H1 (cell line): ENCODE measurements at regions not wholly inside any gene's neighbourhood (a gene's known extent, or its start where the extent isn't known, plus 50 kb on each side); places are given as distances from the start of the nearest gene placed in this dataset.

Source experiments
- NANOG ChIP-seq: IDR thresholded peaks from 2 replicates; pipeline ENCODE4 v1.6.1; 2011; ENCODE audit warnings: low read length, low read depth, mild to moderate bottlenecking, inconsistent platforms; ENCODE audit not compliant: insufficient read depth, poor library complexity, severe bottlenecking
- TCF12 ChIP-seq: IDR thresholded peaks from 2 replicates; pipeline ENCODE4 v1.6.1; 2011; ENCODE audit warnings: low read depth, mild to moderate bottlenecking, low read length

DNA sequence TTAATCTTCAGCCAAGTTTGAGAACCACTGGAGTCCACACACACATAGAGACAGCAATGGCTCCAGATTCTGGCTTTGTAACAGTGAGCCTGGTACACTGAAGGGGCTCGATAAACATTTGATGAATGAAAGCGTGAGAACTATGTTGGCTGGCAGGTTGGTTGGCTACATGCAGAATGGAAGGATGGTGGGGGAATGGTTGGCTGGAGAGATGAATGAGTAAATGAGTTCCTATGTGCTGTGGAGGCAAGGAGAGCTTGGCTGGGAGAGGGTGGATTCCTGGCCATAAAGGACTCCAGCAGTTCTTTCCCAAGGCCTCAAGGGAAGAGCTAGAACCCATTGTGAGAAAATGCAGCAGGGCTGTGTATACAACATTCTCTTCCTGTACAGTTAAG is 168.0 kb upstream of the NECTIN1 start (continued):
- TF ChIP-seq NANOG, result no peak
- TF ChIP-seq TCF12, result no peak
